Glomerular endothelial cell (primary cell): ENCODE measurements at regions not wholly inside any gene's neighbourhood (a gene's known extent, or its start where the extent isn't known, plus 50 kb on each side); places are given as distances from the start of the nearest gene placed in this dataset.

Experiments
- DNase-seq: peaks from one replicate; pipeline ENCODE4 v3.0.0-alpha.2; 2011; ENCODE audit warnings: low read depth, low spot score; ENCODE audit errors: extremely low read depth

DNA sequence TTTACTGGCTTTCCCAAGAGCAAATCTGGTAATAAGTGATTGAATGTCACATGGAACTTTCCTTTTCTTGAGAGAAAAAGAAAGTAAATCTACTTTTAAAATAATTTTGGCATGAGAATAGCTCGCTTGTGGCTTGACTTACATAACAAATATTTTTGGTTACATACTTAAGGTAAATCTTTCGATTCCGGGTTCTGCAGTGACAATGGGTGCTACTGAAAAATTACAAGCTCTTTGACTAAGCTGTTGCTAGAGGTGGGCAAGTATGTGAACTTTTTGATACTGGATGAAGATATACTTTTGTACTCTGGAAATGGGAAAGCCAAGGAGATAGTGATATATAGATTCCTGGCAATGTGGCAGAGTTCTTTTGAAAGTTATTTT, 51.9 kb upstream of the OTOL1 start:
- DNase-seq: no peak

DNA sequence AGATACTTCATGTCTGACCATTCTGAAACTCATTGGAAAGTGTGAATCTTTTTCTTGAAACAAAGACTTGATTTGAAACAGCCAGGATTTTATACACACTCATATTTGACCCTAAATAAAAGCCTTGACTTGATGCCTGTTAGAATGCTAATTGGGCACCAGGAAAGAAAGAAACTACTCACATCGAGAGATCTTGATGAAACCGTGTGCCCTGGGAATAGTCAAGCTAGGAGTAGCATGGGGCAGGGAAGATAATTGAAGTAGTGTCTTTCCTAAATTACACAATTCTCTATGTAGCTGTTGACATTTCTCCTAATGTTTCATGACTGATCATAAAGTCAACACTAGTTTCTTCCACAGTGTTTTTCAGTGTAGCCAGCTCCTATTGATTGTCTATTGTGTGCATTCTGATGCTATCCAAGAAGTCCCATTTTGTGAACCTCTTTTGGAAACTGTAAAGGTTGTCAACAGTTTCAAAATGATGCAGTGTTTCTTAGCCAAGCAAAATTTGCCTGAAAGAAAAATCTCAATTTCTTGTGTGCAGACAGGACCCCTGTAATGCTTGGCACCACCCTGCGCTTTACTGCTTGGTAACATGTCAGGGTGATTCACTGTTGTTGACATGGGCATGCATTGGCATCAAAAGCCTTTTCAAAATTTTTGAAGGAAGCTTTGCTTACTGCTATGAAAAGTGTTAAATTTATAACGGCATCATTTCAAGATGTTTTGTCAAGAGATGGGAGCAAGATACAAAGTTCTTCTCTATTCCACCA, 52.5 kb upstream of the OTOL1 start:
- no peak for DNase-seq

DNA sequence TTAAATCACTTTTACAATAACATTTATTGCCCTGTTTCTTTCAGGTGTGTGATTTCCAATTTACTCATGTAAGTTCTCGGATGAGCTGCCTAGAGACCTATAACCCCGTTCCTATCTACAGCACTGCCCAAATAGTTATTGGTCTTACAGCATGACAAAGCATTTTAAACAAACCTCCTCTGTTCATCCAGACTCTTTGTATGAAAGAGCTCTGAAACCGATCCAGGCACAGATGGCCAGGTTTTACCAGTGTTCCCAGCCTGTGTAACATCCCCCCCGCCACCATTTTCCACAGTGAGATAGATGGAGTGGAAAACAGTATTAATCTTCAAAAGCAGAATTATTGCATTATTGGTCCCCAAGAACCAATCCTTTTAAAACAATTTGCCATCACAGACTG, 59.0 kb upstream of the SPTSSB start:
- no peak for DNase-seq

DNA sequence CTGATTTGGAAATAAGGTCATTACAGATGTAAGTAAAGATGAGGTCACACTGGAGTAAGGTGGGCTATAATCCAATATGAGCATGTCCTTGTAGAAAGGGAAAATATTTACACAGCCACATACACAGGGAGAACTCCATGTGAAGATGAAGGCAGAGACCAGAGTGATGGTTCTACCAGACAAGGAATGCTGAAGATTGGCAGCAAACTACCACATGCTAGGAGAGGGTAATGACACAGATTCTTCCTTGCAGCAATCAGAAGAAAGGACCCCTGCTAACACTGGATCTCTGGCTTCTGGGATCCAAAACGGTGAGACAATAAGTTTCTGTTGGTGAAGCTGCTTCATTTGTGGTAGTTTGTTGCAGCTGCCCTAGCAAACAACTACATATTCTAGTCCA, 56.0 kb upstream of the SPTSSB start:
- DNase-seq: no peak

DNA sequence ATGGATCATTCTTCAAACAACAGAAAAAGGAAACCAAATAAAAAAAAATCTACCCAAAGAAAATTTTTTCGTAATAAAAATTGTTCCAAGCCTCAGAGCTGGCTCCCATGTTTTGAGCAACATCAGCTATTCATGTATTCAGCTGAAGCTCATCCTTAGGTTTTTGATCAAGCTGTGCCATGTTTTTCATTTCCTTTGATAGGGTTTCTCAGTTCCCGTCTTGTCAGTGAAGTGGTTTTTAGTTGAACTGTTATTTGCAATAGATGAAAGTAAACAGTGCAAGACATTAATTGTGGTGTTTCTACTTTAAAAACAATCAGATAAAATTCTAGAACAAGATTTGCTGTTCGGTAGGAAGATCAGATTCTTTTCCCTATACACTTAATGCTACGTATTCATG, 55.4 kb upstream of the SPTSSB start:
- no peak for DNase-seq

DNA sequence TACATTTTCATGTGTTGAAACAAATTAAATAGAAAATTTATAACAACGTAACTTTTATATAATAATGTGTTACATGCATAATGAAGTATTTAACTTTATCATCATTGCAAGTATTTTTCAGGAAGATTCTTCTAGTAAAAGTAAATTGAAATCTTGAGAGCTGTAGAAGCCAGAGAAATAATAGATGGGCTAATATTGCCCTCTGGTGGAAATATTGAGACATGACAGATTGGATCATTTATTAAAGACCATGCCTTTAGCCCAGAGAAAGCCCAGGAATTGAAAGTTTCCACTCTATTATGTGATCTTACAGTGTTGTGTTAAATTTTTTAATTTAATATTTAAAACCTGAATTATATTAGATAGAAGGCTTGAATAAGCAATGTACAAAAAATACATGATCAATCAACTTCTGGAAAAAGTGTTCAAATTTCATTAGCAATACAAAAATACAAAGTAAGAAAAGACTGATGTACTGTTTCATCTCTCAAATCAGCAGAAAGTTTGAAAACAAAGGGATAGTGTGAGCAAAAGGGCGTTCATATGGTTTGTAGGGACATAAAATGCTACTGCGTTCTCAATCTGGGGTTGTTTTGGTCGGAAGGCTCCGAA, 52.7 kb upstream of the SPTSSB start:
- DNase-seq: peak; percentile 36

DNA sequence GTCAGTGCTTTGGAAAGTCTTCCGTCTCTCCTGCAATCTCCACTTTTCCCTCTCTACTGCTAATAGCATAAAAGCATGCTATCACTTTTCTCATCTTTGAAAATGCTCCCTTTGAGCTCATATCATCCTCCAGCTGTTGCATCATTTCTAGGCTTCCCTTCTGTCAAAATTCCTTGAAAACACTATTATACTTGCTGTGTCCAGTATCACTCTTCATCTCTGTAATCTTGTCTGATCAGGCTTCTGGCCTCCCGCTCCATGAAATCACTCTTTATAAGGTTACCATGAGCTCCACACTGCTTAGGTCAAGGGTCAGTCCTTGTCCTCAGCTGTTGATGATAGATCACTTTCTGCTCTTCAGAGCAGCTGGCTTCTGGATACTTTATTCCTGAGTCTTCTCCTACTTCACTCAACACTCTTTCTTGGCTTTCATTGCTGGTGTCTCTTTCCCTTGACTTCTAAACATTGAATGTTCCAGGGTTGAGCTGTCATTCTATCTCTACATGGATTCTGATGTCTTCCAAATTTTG, 50.9 kb upstream of the SPTSSB start:
- DNase-seq: no peak
